ENCODE measurements at regions not wholly inside any gene's neighbourhood (a gene's known extent, or its start where the extent isn't known, plus 50 kb on each side); places are given as distances from the start of the nearest gene placed in this dataset.

GRCh38 chr20:47850146-47850545 lies 64.9 kb upstream of the SULF2 start:
- H3K4me3 ChIP-seq (replicated peaks in 1 of 3; ENCODE audit: insufficient read depth in 1 of 3, low read depth in 2 of 3, low read length in 3 of 3) = no peak overlapping the region
- no peak overlapping the region for H2AFZ ChIP-seq (ENCODE audit: low read length)
- no peak overlapping the region for H3K4me2 ChIP-seq (ENCODE audit: low read depth, low read length)
- H4K20me1 ChIP-seq (ENCODE audit: insufficient read depth, low read length) = no peaks in the 10 kb centered on the region
- TF ChIP-seq CBX1 (IDR thresholded peaks at IDR 0.05; ENCODE audit: low read depth) (no peak), RFX1 (IDR thresholded peaks at IDR 0.05) (no peak), RBAK (CRISPR knock-in tag; IDR thresholded peaks at IDR 0.05) (no peak), ZNF530 (CRISPR knock-in tag; IDR thresholded peaks at IDR 0.05; ENCODE audit: low read depth) (no peak), ZNF629 (CRISPR knock-in tag; conservative IDR thresholded peaks at IDR 0.05) (no peak), MXD3 (CRISPR knock-in tag; IDR thresholded peaks at IDR 0.05) (no peak), PRPF4 (IDR thresholded peaks at IDR 0.05; ENCODE audit: low read depth, low read length, poor library complexity, severe bottlenecking) (no peak), KDM5B (CRISPR knock-in tag; IDR thresholded peaks at IDR 0.05; ENCODE audit: borderline replicate concordance) (no peak), HDAC1 (CRISPR knock-in tag; IDR thresholded peaks at IDR 0.05) (no peak), ZNF513 (CRISPR knock-in tag; conservative IDR thresholded peaks at IDR 0.05) (no peak)
- TF ChIP-seq, protein P1, sequence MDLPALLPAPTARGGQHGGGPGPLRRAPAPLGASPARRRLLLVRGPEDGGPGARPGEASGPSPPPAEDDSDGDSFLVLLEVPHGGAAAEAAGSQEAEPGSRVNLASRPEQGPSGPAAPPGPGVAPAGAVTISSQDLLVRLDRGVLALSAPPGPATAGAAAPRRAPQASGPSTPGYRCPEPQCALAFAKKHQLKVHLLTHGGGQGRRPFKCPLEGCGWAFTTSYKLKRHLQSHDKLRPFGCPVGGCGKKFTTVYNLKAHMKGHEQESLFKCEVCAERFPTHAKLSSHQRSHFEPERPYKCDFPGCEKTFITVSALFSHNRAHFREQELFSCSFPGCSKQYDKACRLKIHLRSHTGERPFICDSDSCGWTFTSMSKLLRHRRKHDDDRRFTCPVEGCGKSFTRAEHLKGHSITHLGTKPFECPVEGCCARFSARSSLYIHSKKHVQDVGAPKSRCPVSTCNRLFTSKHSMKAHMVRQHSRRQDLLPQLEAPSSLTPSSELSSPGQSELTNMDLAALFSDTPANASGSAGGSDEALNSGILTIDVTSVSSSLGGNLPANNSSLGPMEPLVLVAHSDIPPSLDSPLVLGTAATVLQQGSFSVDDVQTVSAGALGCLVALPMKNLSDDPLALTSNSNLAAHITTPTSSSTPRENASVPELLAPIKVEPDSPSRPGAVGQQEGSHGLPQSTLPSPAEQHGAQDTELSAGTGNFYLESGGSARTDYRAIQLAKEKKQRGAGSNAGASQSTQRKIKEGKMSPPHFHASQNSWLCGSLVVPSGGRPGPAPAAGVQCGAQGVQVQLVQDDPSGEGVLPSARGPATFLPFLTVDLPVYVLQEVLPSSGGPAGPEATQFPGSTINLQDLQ (CRISPR knock-in tag; IDR thresholded peaks at IDR 0.05) = no peak
- TF ChIP-seq, protein P2, sequence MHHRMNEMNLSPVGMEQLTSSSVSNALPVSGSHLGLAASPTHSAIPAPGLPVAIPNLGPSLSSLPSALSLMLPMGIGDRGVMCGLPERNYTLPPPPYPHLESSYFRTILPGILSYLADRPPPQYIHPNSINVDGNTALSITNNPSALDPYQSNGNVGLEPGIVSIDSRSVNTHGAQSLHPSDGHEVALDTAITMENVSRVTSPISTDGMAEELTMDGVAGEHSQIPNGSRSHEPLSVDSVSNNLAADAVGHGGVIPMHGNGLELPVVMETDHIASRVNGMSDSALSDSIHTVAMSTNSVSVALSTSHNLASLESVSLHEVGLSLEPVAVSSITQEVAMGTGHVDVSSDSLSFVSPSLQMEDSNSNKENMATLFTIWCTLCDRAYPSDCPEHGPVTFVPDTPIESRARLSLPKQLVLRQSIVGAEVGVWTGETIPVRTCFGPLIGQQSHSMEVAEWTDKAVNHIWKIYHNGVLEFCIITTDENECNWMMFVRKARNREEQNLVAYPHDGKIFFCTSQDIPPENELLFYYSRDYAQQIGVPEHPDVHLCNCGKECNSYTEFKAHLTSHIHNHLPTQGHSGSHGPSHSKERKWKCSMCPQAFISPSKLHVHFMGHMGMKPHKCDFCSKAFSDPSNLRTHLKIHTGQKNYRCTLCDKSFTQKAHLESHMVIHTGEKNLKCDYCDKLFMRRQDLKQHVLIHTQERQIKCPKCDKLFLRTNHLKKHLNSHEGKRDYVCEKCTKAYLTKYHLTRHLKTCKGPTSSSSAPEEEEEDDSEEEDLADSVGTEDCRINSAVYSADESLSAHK (CRISPR knock-in tag; IDR thresholded peaks at IDR 0.05; ENCODE audit: borderline replicate concordance) = no peak
- no peaks in the 10 kb centered on the region for H3K4me1 ChIP-seq (ENCODE audit: insufficient read depth, low read length)
- no peak for ATAC-seq
- peaks cover 8 to 31% of the 10 kb centered on the region in 2 experiments; a peak in 4 of 5 replicates for H3K27me3 ChIP-seq (ENCODE audit: control insufficient read depth in 1 of 2, insufficient read depth in 2 of 2, low read length in 2 of 2)
- POLR2A ChIA-PET = no interaction called here
- no peak overlapping the region for H3K27ac ChIP-seq (ENCODE audit: extremely low read length, insufficient read depth, low read length)
- no peak for FAIRE-seq
- peaks cover 4% of the 10 kb centered on the region; the same call in 1 of the 2 replicates for H3K9me3 ChIP-seq (ENCODE audit: low read length)
- H3K36me3 ChIP-seq (replicated peaks in 1 of 2; ENCODE audit: control insufficient read depth in 1 of 2, insufficient read depth in 2 of 2, low read length in 2 of 2) = no peaks in the 10 kb centered on the region
- CTCF ChIA-PET (ENCODE audit: low intra/inter-chr PET ratio, low total read pairs) = no interaction called here
- in situ Hi-C loops (cut with HindIII; ENCODE audit: extremely low pct_ligation_motif_present, low pct_unique_long_range_greater_than_20kb) (no loop called here), intact Hi-C loops (cut with micrococcal nuclease; ENCODE audit: unreplicated experiment) (no loop called here)
- no peaks in the 10 kb centered on the region for H3K79me2 ChIP-seq (ENCODE audit: insufficient read depth, low read length)
- no peak for DNase-seq (ENCODE audit: low spot score)
- no peak overlapping the region for H3K9ac ChIP-seq (ENCODE audit: insufficient read depth, low read depth, low read length)
- BruUV-seq (replicated peaks) = no TSS peak
- WGBS (ENCODE audit: low lambda C conversion rate) = 47% methylated on average over 5 of the region's 5 CpGs
